ENCODE measurements at regions not wholly inside any gene's neighbourhood (a gene's known extent, or its start where the extent isn't known, plus 50 kb on each side); places are given as distances from the start of the nearest gene placed in this dataset.

GRCh38 chr12:67586951-67587350, 61.6 kb upstream of the DYRK2 start:
- no peak overlapping the region for H3K4me3 Mint-ChIP-seq
- H3K9me3 Mint-ChIP-seq: no peaks in the 10 kb centered on the region
- DNase-seq (ENCODE audit: extremely low spot score, unreplicated experiment): no peak
- no peak overlapping the region for H3K27ac Mint-ChIP-seq
- H3K4me1 Mint-ChIP-seq (ENCODE audit: unreplicated experiment): no peaks in the 10 kb centered on the region
- H3K36me3 Mint-ChIP-seq: no peaks in the 10 kb centered on the region
- H3K27me3 Mint-ChIP-seq: no peaks in the 10 kb centered on the region
- no peak for TF ChIP-seq CTCF (conservative IDR thresholded peaks at IDR 0.05)

- H3K27me3 Mint-ChIP-seq: no peaks in the 10 kb centered on the region
- peaks cover 11% of the 10 kb centered on the region for H3K4me1 Mint-ChIP-seq (ENCODE audit: unreplicated experiment)
- no peak overlapping the region for H3K27ac Mint-ChIP-seq
- H3K36me3 Mint-ChIP-seq: no peaks in the 10 kb centered on the region
- H3K9me3 Mint-ChIP-seq: peaks cover 5% of the 10 kb centered on the region
- no peak for TF ChIP-seq CTCF (conservative IDR thresholded peaks at IDR 0.05)
- DNase-seq (ENCODE audit: extremely low spot score, unreplicated experiment): no peak
- no peak overlapping the region for H3K4me3 Mint-ChIP-seq
Observed at GRCh38 chr12:67589078-67589477, 59.5 kb upstream of the DYRK2 start.

GRCh38 chr12:67590149-67590790, 58.3 kb upstream of the DYRK2 start:
- TF ChIP-seq CTCF (conservative IDR thresholded peaks at IDR 0.05): no peak
- DNase-seq (ENCODE audit: extremely low spot score, unreplicated experiment): no peak
- Mint-ChIP-seq H3K9me3 (peaks cover 5% of the 10 kb centered on the region), H3K4me3 (no peak overlapping the region), H3K27ac (peak overlapping the region; percentile 44), H3K27me3 (no peaks in the 10 kb centered on the region), H3K4me1 (ENCODE audit: unreplicated experiment) (peaks cover 16% of the 10 kb centered on the region), H3K36me3 (no peaks in the 10 kb centered on the region)

- no peak for TF ChIP-seq CTCF (conservative IDR thresholded peaks at IDR 0.05)
- Mint-ChIP-seq H3K4me3 (peak overlapping the region; percentile 54), H3K4me1 (ENCODE audit: unreplicated experiment) (peaks cover 17% of the 10 kb centered on the region), H3K9me3 (peaks cover 7% of the 10 kb centered on the region), H3K36me3 (no peaks in the 10 kb centered on the region), H3K27ac (peak overlapping the region; percentile 93), H3K27me3 (no peaks in the 10 kb centered on the region)
- no peak for DNase-seq (ENCODE audit: extremely low spot score, unreplicated experiment)
Observed at GRCh38 chr12:67592228-67593011, 56.1 kb upstream of the DYRK2 start.

DNA sequence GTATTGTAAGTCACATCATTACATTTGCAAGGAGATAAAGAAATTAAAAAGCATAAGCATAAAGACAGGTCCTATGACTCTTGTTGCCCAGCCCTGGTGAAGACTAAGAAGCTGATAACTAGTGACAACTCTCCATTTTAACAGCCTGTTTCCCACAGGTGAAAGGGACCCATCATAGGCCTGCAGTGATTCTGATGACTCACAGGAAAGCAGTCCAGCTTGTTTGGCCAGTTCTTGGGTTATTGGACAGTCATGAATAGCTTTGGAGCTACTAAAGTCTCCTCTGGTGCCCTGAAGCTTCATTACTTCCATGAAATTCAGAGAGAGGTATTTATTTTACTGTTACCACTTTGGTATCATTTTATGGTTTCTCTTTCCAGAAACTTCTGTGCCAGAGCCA, 55.5 kb upstream of the DYRK2 start:
- TF ChIP-seq CTCF (conservative IDR thresholded peaks at IDR 0.05): no peak
- H3K27me3 Mint-ChIP-seq: no peaks in the 10 kb centered on the region
- DNase-seq (ENCODE audit: extremely low spot score, unreplicated experiment): no peak
- H3K9me3 Mint-ChIP-seq: peaks cover 10% of the 10 kb centered on the region
- H3K36me3 Mint-ChIP-seq: no peaks in the 10 kb centered on the region
- H3K4me1 Mint-ChIP-seq (ENCODE audit: unreplicated experiment): peaks cover 21% of the 10 kb centered on the region
- H3K27ac Mint-ChIP-seq: peak overlapping the region; percentile 93
- peak overlapping the region; percentile 54 for H3K4me3 Mint-ChIP-seq

Measured in type B pancreatic cell (in vitro differentiated cells).